ENCODE measurements at regions not wholly inside any gene's neighbourhood (a gene's known extent, or its start where the extent isn't known, plus 50 kb on each side); places are given as distances from the start of the nearest gene placed in this dataset.
"Not testable (repeated sequence)": the region's sequence is repeated elsewhere in the genome, so short reads cannot be mapped to it uniquely, and the experiment has no call there.

DNA sequence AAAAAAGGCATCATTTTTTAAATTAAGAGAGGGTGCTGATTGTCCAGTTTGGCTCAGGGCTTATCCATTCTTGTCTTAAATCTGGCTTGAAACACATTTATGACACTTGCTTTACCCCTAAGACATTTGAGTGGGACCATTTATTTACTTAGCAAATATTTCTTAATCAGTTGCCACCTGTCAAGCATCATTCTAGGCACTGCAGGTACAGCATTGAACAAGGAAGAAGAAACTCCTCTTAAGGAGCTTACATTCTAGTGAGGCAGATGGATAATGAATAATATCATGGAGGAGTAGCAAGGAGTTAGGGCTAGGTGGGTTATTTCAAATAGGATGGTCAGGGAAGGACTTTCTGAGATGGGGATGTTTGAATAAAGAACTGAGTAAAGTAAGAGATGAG, 189.8 kb downstream of the UTRN start:
- DNase-seq (ENCODE audit: low read depth in 4 of 4, low spot score in 1 of 4): no peak

DNA sequence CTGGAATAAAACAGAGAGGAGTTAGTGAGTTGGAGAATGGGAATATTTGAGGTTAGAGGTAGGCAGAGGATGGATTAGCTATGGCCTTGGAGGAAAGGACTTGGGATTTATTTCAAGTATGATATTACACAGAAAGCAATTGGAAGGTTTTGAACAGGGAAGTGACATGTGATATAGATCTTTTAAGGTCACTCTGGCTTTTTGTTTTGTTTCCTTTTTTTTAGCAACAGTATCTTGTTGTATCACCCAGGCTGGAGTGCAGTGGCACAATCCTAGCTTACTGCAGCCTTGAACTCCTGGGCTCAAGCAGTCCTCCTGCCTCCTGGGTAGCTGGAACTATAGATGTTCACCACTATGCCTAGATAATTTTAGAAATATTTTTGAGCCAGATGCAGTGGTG, 190.3 kb downstream of the UTRN start:
- no peak for DNase-seq (ENCODE audit: low read depth in 4 of 4, low spot score in 1 of 4)

DNA sequence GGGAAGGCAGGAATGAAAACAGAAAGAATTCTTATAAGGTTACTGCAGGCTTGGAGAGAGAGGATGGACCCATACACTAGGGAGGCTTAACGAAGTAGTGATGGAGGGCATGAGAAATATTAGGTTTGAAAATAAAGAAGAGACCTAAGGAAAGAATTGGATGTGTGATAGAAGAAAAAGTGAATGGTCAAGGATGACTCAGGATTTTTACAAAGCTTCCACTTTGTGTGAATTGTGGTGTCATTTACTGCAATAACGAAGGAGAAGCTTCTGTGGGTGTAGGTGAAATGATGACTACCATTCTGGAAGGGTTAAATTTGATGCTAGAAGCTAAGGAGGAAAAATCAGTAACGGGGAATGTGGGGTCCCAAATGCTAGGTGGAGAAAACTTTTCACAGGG, 191.2 kb downstream of the UTRN start:
- DNase-seq (ENCODE audit: low read depth in 4 of 4, low spot score in 1 of 4): no peak

DNA sequence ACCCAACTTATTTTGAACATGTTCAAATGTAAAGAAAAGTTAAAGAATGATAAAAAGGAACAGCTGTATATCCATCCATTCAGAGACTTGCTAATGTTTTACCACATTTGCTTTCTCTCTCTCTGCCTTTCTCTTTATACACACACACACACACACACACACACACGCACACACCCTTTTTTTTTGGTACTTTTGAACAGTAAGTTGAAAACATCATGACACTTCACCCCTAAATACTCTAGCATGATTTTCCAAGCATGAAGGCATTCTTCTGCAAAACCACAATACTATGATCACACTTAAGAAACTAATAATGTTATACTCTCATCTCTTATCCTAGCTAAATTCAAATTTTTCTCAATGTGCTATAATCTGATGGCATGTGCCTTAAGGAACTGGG, 192.3 kb downstream of the UTRN start:
- DNase-seq (ENCODE audit: low read depth in 4 of 4, low spot score in 1 of 4): no peak

DNA sequence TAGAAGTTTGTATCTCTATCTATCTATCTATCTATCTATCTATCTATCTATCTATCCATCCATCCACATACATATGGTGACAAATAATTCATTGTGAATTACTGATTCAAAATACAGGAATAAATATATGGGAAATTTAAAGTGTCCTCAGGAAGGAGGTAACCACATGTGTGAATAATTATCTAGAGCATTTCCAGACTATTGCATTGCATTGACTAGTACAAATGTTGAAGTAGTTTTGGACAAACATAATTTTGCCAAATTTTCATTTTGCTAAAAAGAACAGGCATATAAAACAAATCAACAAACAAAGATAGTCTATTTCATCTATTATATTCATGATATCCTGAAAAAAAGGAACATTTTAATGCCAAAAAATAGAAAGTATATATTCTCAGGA, 192.7 kb downstream of the UTRN start:
- no peak for DNase-seq (ENCODE audit: low read depth in 4 of 4, low spot score in 1 of 4)

DNA sequence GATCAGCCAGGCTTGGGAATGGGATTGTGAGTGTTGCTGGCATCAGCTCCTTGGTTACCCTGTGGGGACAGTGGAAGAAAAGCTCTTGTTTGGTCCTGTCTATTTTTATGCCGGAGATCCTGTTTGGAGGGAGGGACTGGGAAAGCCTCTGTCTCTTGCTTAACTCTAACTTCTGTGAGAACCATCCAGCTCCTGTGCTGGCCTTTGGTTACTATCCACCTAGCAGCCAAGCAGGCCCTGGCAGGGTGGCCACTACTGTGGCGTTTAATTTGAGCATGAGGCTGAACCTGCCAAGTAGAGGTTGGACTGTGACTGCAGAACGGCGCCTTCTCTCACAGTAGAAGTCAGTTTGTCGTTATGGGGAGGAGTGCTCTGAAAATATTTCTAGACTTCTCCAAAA, 193.3 kb downstream of the UTRN start:
- DNase-seq (ENCODE audit: low read depth in 4 of 4, low spot score in 1 of 4): no peak

DNA sequence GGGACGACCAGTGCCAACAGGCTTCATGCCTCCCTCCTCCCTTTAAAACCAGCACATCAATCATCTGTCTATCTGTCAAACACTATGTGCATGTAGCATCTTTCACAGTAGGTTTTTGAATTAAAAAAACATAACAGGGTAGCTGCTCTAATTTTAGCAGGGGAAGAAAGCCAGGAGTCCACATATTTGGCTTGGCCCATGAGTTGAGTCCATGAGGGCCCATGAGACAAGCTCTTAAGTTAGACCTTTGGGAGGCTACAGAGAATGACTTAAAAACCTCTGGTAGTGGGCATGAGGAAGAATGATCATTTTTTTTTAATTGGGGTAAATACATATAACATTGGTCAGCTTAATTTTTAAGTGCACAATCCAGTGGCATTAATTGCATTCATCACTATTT, 194.9 kb downstream of the UTRN start:
- no peak for DNase-seq (ENCODE audit: low read depth in 4 of 4, low spot score in 1 of 4)

DNA sequence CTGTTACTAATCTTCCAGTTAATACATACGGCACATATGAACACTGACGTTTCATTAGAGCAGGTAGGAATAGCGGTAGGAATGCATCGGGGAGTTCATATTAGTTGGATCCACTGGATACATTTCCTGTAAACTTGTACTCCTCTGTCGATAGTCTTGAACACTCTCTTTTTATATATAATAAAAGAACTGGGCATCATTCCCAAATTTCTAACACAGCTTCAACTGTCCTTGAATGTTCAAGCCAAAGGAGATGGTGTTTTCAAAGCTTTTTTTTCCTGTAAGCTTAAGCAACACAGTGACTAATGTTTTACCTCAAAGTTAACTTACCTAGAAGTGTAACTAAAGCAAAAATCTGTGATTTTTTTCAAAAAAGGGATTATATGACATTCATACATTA, 195.3 kb downstream of the UTRN start:
- no peak for DNase-seq (ENCODE audit: low read depth in 4 of 4, low spot score in 1 of 4)

DNA sequence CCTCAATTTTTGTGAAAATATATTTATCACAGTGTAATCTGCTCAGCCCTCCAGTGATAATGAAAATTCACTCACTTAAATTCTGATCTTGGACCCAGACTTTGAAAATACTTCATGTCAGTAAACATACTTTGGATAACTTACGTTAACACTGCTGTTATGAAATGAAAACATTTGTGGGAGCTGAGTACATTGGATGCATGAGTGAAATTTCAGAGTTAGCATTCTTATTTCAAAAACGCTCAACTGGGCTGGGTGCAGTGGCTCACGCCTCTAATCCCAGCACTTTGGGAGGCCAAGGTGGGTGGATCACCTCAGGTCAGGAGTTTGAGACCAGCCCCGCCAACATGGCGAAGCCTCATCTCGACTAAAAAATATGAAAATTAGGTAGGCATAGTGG, 196.4 kb downstream of the UTRN start:
- DNase-seq (ENCODE audit: low read depth in 4 of 4, low spot score in 1 of 4): no peak

DNA sequence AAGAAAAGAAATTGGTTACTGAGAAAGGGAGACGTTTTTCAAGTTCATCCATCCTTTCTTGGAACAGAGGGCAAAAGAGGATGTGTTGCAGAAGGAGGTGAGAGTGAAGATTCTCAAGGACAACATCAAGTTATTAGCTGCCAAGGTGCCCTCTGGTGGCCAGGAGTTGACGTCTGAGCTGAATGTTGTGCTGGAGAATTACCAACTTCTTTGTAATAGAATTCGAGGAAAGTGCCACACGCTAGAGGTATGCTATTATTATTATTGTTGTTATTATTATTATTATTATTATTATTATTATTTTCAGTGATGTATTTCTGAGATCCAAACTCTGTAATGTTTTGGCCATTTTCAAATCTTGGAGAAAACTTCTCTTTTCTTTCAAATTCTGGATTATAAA, 197.0 kb downstream of the UTRN start:
- DNase-seq (ENCODE audit: low read depth in 4 of 4, low spot score in 1 of 4): peak; percentile 35 to 58 (median 50)

DNA sequence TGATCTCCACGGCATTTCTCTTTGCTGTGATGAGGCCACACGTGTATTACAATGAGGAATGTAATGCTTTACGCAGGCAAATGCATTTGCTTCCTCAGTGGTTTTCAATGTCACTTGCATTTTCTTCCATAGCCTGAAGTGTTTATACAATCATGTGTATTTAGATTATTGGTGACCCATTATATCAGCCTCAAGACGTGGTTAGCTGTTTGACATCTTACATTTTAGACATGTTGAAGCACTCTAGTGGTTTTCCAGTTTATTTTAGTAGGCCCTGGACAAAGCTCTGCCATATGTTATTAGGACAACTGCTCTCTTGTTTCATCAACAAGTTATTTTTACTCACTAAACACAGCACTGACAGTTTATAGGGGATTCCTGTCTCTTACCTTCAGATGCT, 200.4 kb downstream of the UTRN start:
- no peak for DNase-seq (ENCODE audit: low read depth in 4 of 4, low spot score in 1 of 4)

DNA sequence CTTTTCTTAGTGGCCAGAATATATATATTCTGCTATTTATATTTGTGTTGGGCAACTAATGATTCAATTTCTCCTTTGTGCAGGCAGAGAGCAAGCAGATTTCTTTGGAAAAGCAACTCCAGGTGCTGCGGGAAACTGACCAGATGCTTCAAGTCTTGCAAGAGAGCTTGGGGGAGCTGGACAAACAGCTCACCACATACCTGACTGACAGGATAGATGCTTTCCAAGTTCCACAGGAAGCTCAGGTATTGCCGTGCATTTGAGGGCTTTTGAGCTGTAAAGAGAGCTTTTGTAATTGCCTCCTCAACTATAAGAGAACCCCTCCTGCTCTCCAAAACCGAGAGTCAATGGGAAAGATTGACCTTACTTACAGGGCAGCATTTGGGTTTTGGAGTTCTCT, 203.5 kb downstream of the UTRN start:
- no peak for DNase-seq (ENCODE audit: low read depth in 4 of 4, low spot score in 1 of 4)

DNA sequence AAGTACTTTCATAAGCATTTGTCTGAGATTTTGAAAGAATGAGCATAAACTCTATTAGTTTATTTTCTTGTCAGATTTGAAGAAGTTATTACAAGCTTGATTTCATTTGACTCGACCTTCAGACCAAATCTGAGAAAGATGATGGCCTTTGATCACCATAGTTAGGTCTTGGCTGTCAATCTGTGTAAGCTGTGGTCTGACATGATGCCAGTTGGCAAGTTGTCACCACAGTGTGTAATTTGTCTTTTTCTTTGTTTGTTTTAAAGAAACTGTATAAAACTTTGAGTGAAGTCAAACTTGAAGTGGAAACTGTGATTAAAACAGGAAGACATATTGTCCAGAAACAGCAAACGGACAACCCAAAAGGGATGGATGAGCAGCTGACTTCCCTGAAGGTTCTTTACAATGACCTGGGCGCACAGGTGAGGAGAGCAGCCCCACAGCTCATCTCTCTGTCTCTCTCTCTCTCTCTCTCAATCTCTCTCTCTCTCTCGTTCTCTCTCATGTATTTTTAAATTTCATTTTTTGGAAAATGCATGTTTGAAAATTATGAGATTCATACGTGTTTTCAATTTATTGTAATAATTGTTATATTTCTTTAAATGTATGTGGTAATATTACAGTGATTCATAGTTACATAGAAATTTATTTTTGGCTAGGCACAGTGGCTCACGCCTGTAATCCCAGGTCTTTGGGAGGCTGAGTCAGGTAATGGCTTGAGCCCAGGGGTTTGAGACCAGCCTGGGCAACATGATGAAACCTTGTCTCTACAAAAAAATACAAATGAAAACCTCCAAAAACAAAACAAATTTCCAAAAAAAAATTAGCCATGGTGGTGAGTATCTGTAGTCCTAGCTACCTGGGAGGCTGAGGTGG, 208.1 kb downstream of the UTRN start:
- DNase-seq (ENCODE audit: low read depth in 4 of 4, low spot score in 1 of 4): no peak

DNA sequence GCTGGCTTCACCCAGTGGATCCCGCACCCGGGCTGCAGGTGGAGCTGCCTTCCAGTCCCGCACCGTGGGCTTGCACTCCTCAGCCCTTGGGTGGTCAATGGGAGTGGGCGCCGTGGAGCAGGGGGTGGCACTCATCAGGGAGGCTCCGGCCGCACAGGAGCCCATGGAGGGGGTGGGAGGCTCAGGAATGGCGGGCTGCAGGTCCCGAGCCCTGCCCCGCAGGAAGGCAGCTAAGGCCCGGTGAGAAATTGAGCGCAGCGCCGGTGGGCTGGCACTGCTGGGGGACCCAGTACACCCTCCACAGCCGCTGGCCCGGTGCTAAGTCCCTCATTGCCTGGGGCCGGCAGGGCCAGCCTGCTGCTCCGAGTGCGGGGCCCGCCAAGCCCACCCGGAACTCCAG, 209.9 kb downstream of the UTRN start:
- DNase-seq (ENCODE audit: low read depth in 4 of 4, low spot score in 1 of 4): not testable (repeated sequence)

DNA sequence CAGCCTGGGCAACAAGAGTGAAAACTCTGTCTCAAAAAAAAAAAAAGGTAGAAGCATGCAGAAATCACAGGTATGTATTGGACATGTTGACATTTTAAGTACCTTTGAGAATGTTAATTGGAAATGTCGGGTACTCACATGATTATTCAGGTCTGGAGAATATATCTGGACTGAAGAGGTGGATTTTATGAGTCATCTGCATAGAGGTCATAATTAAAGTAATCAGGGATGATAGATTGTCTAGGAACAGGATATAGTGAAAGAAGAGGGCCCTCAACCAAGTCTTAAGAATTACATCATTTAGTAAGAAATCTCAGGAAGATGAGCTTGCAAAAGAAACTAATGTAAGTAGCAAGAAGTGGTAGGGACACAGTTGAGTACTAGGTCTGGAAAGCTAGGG, 212.5 kb downstream of the UTRN start:
- DNase-seq (ENCODE audit: low read depth in 4 of 4, low spot score in 1 of 4): no peak

DNA sequence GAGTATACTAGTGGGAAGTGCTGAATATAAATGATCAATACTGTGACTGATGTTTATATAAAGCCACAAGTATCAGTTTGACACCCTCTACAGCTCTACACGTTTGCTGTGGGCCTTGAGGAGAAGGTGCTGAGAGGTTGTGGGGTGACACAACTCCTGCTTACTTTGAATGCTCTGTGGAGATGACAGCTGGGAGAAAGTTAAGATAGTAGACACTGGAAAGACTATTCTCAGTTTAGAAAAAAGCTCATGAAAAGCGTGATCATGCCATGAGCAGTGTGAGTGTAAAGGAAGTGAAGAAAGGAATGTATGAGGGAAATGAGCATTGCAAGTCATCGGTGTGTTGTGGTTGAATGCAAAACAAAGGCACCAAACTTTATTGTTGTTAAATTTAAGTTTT, 215.8 kb downstream of the UTRN start:
- DNase-seq (ENCODE audit: low read depth in 4 of 4, low spot score in 1 of 4): no peak

DNA sequence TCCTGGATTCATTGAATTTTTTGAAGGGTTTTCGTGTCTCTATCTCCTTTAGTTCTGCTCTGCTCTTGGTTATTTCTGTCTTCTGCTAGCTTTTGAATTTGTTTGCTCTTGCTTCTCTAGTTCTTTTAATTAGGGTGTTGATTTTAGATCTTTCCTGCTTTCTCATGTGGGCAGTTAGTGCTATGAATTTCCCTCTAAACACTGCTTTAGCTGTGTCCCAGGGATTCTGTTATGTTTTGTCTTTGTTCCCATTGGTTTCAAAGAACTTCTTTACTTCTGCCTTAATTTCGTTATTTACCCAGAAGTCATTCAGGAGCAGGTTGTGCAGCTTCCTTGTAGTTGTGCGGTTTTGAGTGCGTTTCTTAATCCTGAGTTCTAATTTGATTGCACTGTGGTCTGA, 220.1 kb downstream of the UTRN start:
- DNase-seq (ENCODE audit: low read depth in 4 of 4, low spot score in 1 of 4): not testable (repeated sequence)

DNA sequence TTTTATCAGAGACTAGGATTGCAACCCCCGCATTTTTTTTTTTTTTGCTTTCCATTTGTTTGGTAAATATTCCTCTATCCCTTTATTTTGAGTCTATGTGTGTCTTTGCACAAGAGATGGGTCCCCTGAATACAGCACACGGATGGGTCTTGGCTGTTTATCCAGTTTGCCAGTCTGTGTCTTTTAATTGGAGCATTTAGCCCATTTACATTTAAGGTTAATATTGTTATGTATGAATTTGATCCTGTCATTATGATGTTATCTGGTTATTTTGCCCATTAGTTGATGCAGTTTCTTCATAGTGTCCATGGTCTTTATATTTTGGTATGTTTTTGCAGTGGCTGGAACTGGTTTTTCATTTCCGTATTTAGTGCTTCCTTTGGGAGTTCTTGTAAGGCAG, 220.9 kb downstream of the UTRN start:
- DNase-seq (ENCODE audit: low read depth in 4 of 4, low spot score in 1 of 4): not testable (repeated sequence)

DNA sequence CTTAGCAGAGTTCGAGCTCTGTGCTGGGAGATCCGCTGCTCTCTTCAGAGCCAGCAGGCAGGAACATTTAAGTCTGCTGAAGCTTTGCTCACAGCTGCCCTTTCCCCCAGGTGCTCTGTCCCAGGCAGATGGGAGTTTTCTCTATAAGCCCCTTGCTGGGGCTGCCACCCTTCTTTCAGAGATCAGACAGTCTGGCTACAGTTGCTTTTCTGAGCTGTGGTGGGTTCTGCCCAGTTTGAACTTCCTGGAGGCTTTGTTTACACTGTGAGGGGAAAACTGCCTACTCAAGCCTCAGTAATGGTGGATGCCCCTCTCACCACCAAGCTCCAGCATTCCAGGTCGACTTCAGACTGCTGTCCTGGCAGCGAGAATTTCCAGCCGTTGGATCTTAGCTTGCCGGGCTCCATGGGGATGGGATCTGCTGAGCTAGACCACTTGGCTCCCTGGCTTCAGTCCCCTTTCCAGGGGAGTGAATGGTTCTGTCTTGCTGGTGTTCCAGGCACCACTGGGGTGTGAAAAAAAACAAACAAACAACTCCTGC, 222.7 kb downstream of the UTRN start:
- not testable (repeated sequence) for DNase-seq (ENCODE audit: low read depth in 4 of 4, low spot score in 1 of 4)

DNA sequence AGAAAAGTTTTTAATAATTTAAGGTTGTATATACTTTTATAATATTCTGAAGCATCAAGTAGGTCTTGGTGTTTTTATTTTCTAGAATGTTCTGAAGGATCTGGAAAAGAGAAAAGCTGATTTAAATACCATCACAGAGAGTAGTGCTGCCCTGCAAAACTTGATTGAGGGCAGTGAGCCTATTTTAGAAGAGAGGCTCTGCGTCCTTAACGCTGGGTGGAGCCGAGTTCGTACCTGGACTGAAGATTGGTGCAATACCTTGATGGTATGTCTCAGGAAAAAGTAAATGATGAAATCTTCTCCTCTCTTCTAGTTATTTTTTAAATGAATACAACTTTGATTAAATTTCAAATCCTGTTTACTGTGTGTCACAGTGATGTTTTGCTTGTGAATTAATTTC, 225.7 kb downstream of the UTRN start:
- no peak for DNase-seq (ENCODE audit: low read depth in 4 of 4, low spot score in 1 of 4)

DNA sequence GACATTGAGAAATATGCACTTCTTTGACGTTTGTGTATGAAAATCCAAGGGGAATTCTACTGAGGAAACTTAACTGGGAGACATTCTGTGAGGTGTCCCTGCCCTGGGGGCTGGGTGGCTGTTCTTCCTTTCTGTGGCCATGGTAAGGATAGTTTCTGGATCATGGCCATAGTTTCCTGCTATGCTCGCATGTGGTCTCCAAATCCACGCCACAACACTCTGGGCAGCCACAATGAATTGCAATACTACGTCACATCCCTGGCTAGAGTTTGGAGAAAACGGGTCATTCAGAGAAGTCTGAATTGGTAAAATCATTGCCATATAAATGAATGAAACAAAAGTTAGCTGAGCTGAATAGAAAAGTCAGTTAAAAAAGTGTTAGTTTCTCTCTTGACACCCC, 230.6 kb downstream of the UTRN start:
- no peak for DNase-seq (ENCODE audit: low read depth in 4 of 4, low spot score in 1 of 4)

DNA sequence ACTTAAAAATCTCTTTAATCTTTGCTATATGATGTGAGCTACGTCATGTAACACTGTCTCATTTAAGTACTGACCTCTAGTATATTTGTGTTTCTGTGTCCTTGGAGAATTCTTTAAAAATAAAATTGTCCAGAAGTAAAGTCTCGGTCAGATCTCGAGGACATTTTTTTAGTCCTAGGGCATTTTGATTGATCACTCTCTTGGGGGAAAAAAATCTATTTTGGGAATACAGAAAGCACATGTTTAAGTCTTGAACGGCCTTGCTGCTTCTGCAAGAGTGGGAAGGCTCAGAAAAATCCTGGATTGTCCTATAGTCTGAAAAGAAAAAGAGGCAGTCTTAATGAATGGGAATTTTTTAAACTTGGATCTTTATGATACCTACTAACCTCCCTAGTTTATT, 234.3 kb downstream of the UTRN start:
- no peak for DNase-seq (ENCODE audit: low read depth in 4 of 4, low spot score in 1 of 4)

Measured in stimulated activated CD4-positive, alpha-beta T cell treated with anti-CD3 and anti-CD28 coated beads, Interleukin-1b, Interleukin-23, amount 100 ng/mL, for 24 hours (primary cell).